ENCODE measurements at regions not wholly inside any gene's neighbourhood (a gene's known extent, or its start where the extent isn't known, plus 50 kb on each side); places are given as distances from the start of the nearest gene placed in this dataset.
"Not testable (repeated sequence)": the region's sequence is repeated elsewhere in the genome, so short reads cannot be mapped to it uniquely, and the experiment has no call there.

- Histone ChIP-seq H3K27ac (ENCODE audit: low read length) (no peak overlapping the region), H3K36me3 (ENCODE audit: control insufficient read depth, insufficient read depth, low read length) (no peaks in the 10 kb centered on the region), H3K9me3 (ENCODE audit: control insufficient read depth, low read depth, low read length) (no peaks in the 10 kb centered on the region), H3K4me1 (ENCODE audit: control insufficient read depth, insufficient read depth, low read length) (no peaks in the 10 kb centered on the region), H3K27me3 (ENCODE audit: control insufficient read depth, insufficient read depth, low read length) (no peaks in the 10 kb centered on the region), H3K4me3 (ENCODE audit: low read length) (no peak overlapping the region)
- WGBS (ENCODE audit: insufficient coverage, low lambda C conversion rate), result 100% methylated on average over 1 of the region's 2 CpGs
- DNase-seq, result no peak
Observed at GRCh38 chr1:170407138-170407537, 124.8 kb upstream of the GORAB start.

- no peak for DNase-seq
- Histone ChIP-seq H3K9me3 (ENCODE audit: control insufficient read depth, low read depth, low read length) (no peaks in the 10 kb centered on the region), H3K27me3 (ENCODE audit: control insufficient read depth, insufficient read depth, low read length) (no peaks in the 10 kb centered on the region), H3K36me3 (ENCODE audit: control insufficient read depth, insufficient read depth, low read length) (no peaks in the 10 kb centered on the region), H3K27ac (ENCODE audit: low read length) (no peak overlapping the region), H3K4me3 (ENCODE audit: low read length) (no peak overlapping the region), H3K4me1 (ENCODE audit: control insufficient read depth, insufficient read depth, low read length) (no peaks in the 10 kb centered on the region)
- 40% methylated on average over 1 of the region's 1 CpG for WGBS (ENCODE audit: insufficient coverage, low lambda C conversion rate)
Observed at GRCh38 chr1:170407581-170407980, 124.4 kb upstream of the GORAB start.

GRCh38 chr1:170410401-170411166, 121.4 kb upstream of the GORAB start:
- Histone ChIP-seq H3K36me3 (ENCODE audit: control insufficient read depth, insufficient read depth, low read length) (no peaks in the 10 kb centered on the region), H3K4me1 (ENCODE audit: control insufficient read depth, insufficient read depth, low read length) (no peaks in the 10 kb centered on the region), H3K4me3 (ENCODE audit: low read length) (no peak overlapping the region), H3K27ac (ENCODE audit: low read length) (no peak overlapping the region), H3K27me3 (ENCODE audit: control insufficient read depth, insufficient read depth, low read length) (no peaks in the 10 kb centered on the region), H3K9me3 (ENCODE audit: control insufficient read depth, low read depth, low read length) (no peaks in the 10 kb centered on the region)
- DNase-seq, result no peak
- 60% methylated on average over 1 of the region's 2 CpGs for WGBS (ENCODE audit: insufficient coverage, low lambda C conversion rate)

DNA sequence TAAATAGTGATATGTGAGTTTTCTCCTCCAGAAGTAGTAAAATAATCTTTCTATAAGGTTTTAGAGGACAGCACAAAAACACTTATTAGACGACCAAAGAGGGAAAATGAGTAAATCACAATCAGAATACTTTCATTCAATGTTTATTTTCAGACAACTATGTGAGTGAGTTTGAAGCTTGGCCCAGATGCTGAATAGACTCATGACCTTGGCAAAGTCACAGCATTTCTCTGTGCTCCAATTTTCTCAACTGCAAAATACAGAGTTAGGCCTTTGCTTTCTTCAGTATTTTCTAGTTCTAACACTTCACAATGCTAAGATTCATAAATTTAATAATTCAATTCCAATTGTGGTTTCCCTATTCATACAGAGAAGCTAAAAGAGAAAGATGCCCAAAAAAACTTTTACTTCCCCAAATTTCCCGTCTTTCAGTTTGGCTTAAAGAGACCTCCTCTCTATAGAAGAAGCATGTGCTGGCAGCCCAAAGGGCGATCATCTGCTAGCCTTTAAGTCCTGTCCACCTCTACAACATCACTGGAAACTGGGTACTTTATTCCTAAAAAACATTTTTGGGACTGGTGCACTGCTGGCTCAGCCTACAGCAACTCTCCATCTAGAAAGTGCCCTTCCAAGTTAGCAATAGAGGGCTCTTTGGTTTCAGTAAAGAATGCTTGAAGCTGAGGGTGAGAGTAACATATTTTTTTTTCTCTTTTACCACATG, 116.8 kb upstream of the GORAB start:
- WGBS (ENCODE audit: insufficient coverage, low lambda C conversion rate), result 100% methylated on average over 1 of the region's 3 CpGs
- H3K36me3 ChIP-seq (ENCODE audit: control insufficient read depth, insufficient read depth, low read length), result no peaks in the 10 kb centered on the region
- no peaks in the 10 kb centered on the region for H3K4me1 ChIP-seq (ENCODE audit: control insufficient read depth, insufficient read depth, low read length)
- no peak overlapping the region for H3K4me3 ChIP-seq (ENCODE audit: low read length)
- DNase-seq, result no peak
- H3K27ac ChIP-seq (ENCODE audit: low read length), result no peak overlapping the region
- H3K9me3 ChIP-seq (ENCODE audit: control insufficient read depth, low read depth, low read length), result peaks cover 7% of the 10 kb centered on the region
- H3K27me3 ChIP-seq (ENCODE audit: control insufficient read depth, insufficient read depth, low read length), result no peaks in the 10 kb centered on the region

- Histone ChIP-seq H3K27me3 (ENCODE audit: control insufficient read depth, insufficient read depth, low read length) (no peaks in the 10 kb centered on the region), H3K4me3 (ENCODE audit: low read length) (no peak overlapping the region), H3K27ac (ENCODE audit: low read length) (no peak overlapping the region), H3K9me3 (ENCODE audit: control insufficient read depth, low read depth, low read length) (peaks cover 7% of the 10 kb centered on the region), H3K36me3 (ENCODE audit: control insufficient read depth, insufficient read depth, low read length) (no peaks in the 10 kb centered on the region), H3K4me1 (ENCODE audit: control insufficient read depth, insufficient read depth, low read length) (no peaks in the 10 kb centered on the region)
- WGBS (ENCODE audit: insufficient coverage, low lambda C conversion rate), result 92% methylated on average over 2 of the region's 4 CpGs
- DNase-seq, result no peak
Observed at GRCh38 chr1:170415710-170416372, 116.1 kb upstream of the GORAB start.

DNA sequence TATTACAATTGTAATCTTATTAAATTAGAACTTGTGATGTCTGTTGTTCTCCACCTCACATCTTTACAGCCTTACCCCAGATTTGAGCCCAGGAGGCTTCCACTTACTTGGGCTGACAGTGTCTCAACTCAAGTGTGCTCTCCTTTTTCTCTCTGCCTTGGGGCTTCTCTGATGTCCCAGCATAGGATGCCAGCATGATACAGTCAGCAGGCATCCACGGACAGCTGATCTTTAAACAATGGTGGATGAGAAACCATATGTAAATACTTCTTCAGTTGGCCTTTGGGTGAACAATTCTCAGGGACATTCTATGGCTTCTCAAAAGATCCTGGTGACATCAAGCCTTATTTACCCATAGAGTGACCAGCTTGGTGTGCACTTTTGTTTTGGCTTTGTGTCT, 107.6 kb upstream of the GORAB start:
- H3K9me3 ChIP-seq (ENCODE audit: control insufficient read depth, low read depth, low read length), result no peaks in the 10 kb centered on the region
- no peaks in the 10 kb centered on the region for H3K4me1 ChIP-seq (ENCODE audit: control insufficient read depth, insufficient read depth, low read length)
- no peak for DNase-seq
- WGBS (ENCODE audit: insufficient coverage, low lambda C conversion rate), result no CpG with 5 or more reads among the region's 1 CpG
- H3K36me3 ChIP-seq (ENCODE audit: control insufficient read depth, insufficient read depth, low read length), result no peaks in the 10 kb centered on the region
- H3K27me3 ChIP-seq (ENCODE audit: control insufficient read depth, insufficient read depth, low read length), result no peaks in the 10 kb centered on the region
- no peak overlapping the region for H3K27ac ChIP-seq (ENCODE audit: low read length)
- no peak overlapping the region for H3K4me3 ChIP-seq (ENCODE audit: low read length)

GRCh38 chr1:170426596-170426995, 105.4 kb upstream of the GORAB start:
- Histone ChIP-seq H3K9me3 (ENCODE audit: control insufficient read depth, low read depth, low read length) (no peaks in the 10 kb centered on the region), H3K27ac (ENCODE audit: low read length) (no peak overlapping the region), H3K4me3 (ENCODE audit: low read length) (no peak overlapping the region), H3K27me3 (ENCODE audit: control insufficient read depth, insufficient read depth, low read length) (no peaks in the 10 kb centered on the region), H3K36me3 (ENCODE audit: control insufficient read depth, insufficient read depth, low read length) (no peaks in the 10 kb centered on the region), H3K4me1 (ENCODE audit: control insufficient read depth, insufficient read depth, low read length) (no peaks in the 10 kb centered on the region)
- no peak for DNase-seq
- no CpG with 5 or more reads among the region's 5 CpGs for WGBS (ENCODE audit: insufficient coverage, low lambda C conversion rate)

DNA sequence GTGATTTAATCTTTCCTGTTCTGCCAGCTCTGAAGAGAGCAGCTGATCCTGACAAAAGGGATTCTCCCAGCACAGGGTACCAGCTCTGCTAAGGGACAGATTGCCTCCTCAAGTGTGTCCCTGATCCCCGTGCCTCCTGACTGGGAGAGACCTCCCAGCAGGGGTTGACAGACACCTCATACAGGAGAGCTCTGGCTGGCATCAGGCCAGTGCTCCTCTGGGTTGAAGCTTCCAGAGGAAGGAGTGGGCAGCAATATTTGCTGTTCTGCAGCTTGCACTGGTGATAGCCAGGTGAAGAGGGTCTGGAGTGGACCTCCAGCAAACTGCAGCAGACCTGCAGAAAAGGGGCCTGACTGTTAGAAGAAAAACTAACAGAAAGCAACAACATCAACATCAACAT, 105.0 kb upstream of the GORAB start:
- H3K27me3 ChIP-seq (ENCODE audit: control insufficient read depth, insufficient read depth, low read length); H3K4me3 ChIP-seq (ENCODE audit: low read length); H3K27ac ChIP-seq (ENCODE audit: low read length); H3K4me1 ChIP-seq (ENCODE audit: control insufficient read depth, insufficient read depth, low read length); H3K9me3 ChIP-seq (ENCODE audit: control insufficient read depth, low read depth, low read length); H3K36me3 ChIP-seq (ENCODE audit: control insufficient read depth, insufficient read depth, low read length); DNase-seq: not testable (repeated sequence)
- WGBS (ENCODE audit: insufficient coverage, low lambda C conversion rate), result no CpG with 5 or more reads among the region's 1 CpG

DNA sequence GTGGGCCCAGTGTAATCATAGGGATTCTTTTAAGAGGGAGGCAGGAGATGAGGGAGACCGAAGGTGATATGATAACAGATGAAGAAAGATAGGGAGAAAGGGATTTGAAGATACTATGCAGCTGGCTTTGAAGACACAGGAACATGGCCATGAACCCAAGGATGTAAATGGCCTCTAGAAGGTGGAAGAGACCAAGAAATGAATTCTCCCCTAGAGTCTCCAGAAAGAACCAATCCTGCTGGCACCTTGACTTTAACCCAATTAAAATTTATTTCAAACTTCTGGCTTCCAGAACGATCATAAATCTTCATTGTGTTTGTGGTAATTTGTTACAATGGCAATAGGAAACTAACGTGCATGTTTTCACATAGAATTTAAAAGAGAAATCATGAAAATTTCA, 95.0 kb upstream of the GORAB start:
- H3K27ac ChIP-seq (ENCODE audit: low read length), result no peak overlapping the region
- no peak for DNase-seq
- H3K9me3 ChIP-seq (ENCODE audit: control insufficient read depth, low read depth, low read length), result no peaks in the 10 kb centered on the region
- no peak overlapping the region for H3K4me3 ChIP-seq (ENCODE audit: low read length)
- no peaks in the 10 kb centered on the region for H3K4me1 ChIP-seq (ENCODE audit: control insufficient read depth, insufficient read depth, low read length)
- no peaks in the 10 kb centered on the region for H3K27me3 ChIP-seq (ENCODE audit: control insufficient read depth, insufficient read depth, low read length)
- 56% methylated on average over 3 of the region's 3 CpGs for WGBS (ENCODE audit: insufficient coverage, low lambda C conversion rate)
- H3K36me3 ChIP-seq (ENCODE audit: control insufficient read depth, insufficient read depth, low read length), result no peaks in the 10 kb centered on the region

GRCh38 chr1:170445096-170445495, 86.9 kb upstream of the GORAB start:
- Histone ChIP-seq H3K4me3 (ENCODE audit: low read length) (no peak overlapping the region), H3K27ac (ENCODE audit: low read length) (no peak overlapping the region), H3K9me3 (ENCODE audit: control insufficient read depth, low read depth, low read length) (no peaks in the 10 kb centered on the region), H3K27me3 (ENCODE audit: control insufficient read depth, insufficient read depth, low read length) (no peaks in the 10 kb centered on the region), H3K4me1 (ENCODE audit: control insufficient read depth, insufficient read depth, low read length) (no peaks in the 10 kb centered on the region), H3K36me3 (ENCODE audit: control insufficient read depth, insufficient read depth, low read length) (no peaks in the 10 kb centered on the region)
- WGBS (ENCODE audit: insufficient coverage, low lambda C conversion rate), result no CpG with 5 or more reads among the region's 3 CpGs
- no peak for DNase-seq
